ENCODE measurements at regions not wholly inside any gene's neighbourhood (a gene's known extent, or its start where the extent isn't known, plus 50 kb on each side); places are given as distances from the start of the nearest gene placed in this dataset.

DNA sequence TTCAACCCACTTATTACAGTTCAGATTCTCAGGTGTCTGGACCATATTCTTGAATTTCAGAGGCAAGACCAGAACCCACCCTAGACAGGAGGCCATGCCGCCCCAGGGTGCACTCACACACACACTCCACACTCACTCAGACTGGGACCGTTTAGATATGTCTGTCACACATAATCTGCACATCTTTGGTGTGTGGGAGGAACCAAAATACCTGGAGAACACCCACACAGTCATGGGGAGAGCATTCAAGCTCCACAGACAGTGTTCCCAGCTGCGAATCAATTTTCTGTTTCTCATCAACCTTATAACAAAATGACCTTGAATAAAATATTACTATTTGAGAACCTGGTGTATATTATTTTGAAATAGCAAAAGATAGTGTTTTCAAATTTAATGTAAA is 2353.0 kb downstream of the PCDH9 start:
- ChIA-PET CTCF (no interaction called here), POLR2A (no interaction called here)
- WGBS (ENCODE audit: insufficient coverage): 100% methylated on average over 1 of the region's 3 CpGs
- Histone ChIP-seq H3K9me3 (ENCODE audit: control extremely low read depth in 1 of 5, control insufficient read depth in 4 of 5, insufficient read depth in 2 of 5, low read depth in 1 of 5, low read length in 4 of 5) (peaks cover 0 to 3% (median 0%) of the 10 kb centered on the region in 5 experiments), H3K4me1 (ENCODE audit: control extremely low read depth in 1 of 4, control insufficient read depth in 4 of 4, insufficient read depth in 4 of 4, low read length in 3 of 4) (no peaks in the 10 kb centered on the region), H3K27me3 (replicated peaks in 2 of 5; ENCODE audit: control insufficient read depth in 4 of 5, insufficient read depth in 5 of 5, low read length in 4 of 5) (no peaks in the 10 kb centered on the region), H3K36me3 (ENCODE audit: control insufficient read depth in 4 of 4, insufficient read depth in 4 of 4, low read length in 3 of 4) (no peaks in the 10 kb centered on the region), H3K27ac (ENCODE audit: insufficient read depth in 1 of 2, low read depth in 1 of 2, low read length in 2 of 2, poor library complexity in 1 of 2, severe bottlenecking in 2 of 2) (no peak overlapping the region), H3K4me3 (ENCODE audit: control insufficient read depth in 1 of 7, extremely low read depth in 1 of 7, insufficient read depth in 4 of 7, low read depth in 2 of 7, low read length in 6 of 7) (no peak overlapping the region)
- DNase-seq: no peak

DNA sequence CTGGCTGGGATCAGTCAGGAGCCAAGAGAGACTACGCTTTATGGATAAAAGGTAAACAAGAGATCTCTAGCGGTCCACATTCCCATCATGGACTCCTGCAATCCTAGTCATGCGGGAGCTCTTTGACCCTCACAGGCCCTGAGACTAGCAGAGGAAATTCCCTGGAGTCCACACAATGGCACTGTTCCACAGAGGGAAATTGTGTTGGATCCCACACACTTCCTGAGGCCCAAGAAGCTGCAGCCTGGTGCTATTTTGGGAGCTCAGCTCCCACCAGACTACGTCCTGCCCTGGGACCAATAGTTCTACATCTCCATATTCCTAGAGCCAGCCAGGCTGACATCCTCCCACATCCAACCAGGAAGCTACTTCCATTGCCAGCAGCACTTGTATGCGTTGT is 2358.4 kb downstream of the PCDH9 start:
- ChIA-PET CTCF (no interaction called here), POLR2A (no interaction called here)
- no peak for DNase-seq
- Histone ChIP-seq H3K9me3 (ENCODE audit: control extremely low read depth in 1 of 5, control insufficient read depth in 4 of 5, insufficient read depth in 2 of 5, low read depth in 1 of 5, low read length in 4 of 5) (peaks cover 0 to 3% (median 0%) of the 10 kb centered on the region in 5 experiments), H3K27ac (ENCODE audit: insufficient read depth in 1 of 2, low read depth in 1 of 2, low read length in 2 of 2, poor library complexity in 1 of 2, severe bottlenecking in 2 of 2) (no peak overlapping the region), H3K4me3 (ENCODE audit: control insufficient read depth in 1 of 7, extremely low read depth in 1 of 7, insufficient read depth in 4 of 7, low read depth in 2 of 7, low read length in 6 of 7) (no peak overlapping the region), H3K36me3 (ENCODE audit: control insufficient read depth in 4 of 4, insufficient read depth in 4 of 4, low read length in 3 of 4) (no peaks in the 10 kb centered on the region), H3K4me1 (ENCODE audit: control extremely low read depth in 1 of 4, control insufficient read depth in 4 of 4, insufficient read depth in 4 of 4, low read length in 3 of 4) (no peaks in the 10 kb centered on the region), H3K27me3 (replicated peaks in 2 of 5; ENCODE audit: control insufficient read depth in 4 of 5, insufficient read depth in 5 of 5, low read length in 4 of 5) (no peaks in the 10 kb centered on the region)
- WGBS (ENCODE audit: insufficient coverage): 98% methylated on average over 4 of the region's 5 CpGs

DNA sequence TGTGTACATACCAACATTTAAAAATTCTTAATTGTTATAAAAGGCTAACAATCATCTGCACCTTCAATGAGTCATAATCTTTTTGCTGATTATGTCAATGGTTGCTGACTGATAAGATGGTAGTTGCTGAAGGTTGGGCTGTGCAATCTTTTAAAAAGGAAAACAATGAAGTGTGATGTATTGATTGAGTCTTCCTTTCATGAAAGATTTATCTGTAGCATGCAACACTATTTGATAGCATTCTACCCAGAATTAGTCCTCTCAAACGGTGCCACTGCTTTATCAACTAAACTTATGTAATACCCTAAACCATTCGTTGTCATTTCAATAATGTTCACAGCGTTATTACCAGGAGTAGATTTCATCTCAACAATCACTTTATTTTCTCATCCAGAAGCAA is 2360.6 kb downstream of the PCDH9 start:
- Histone ChIP-seq H3K4me3 (ENCODE audit: control insufficient read depth in 1 of 7, extremely low read depth in 1 of 7, insufficient read depth in 4 of 7, low read depth in 2 of 7, low read length in 6 of 7) (no peak overlapping the region), H3K27ac (ENCODE audit: insufficient read depth in 1 of 2, low read depth in 1 of 2, low read length in 2 of 2, poor library complexity in 1 of 2, severe bottlenecking in 2 of 2) (no peak overlapping the region), H3K4me1 (ENCODE audit: control extremely low read depth in 1 of 4, control insufficient read depth in 4 of 4, insufficient read depth in 4 of 4, low read length in 3 of 4) (no peaks in the 10 kb centered on the region), H3K36me3 (ENCODE audit: control insufficient read depth in 4 of 4, insufficient read depth in 4 of 4, low read length in 3 of 4) (no peaks in the 10 kb centered on the region), H3K27me3 (replicated peaks in 2 of 5; ENCODE audit: control insufficient read depth in 4 of 5, insufficient read depth in 5 of 5, low read length in 4 of 5) (no peaks in the 10 kb centered on the region), H3K9me3 (ENCODE audit: control extremely low read depth in 1 of 5, control insufficient read depth in 4 of 5, insufficient read depth in 2 of 5, low read depth in 1 of 5, low read length in 4 of 5) (peaks cover 0 to 3% (median 0%) of the 10 kb centered on the region in 5 experiments)
- DNase-seq: no peak
- 85% methylated on average over 3 of the region's 3 CpGs for WGBS (ENCODE audit: insufficient coverage)
- ChIA-PET CTCF (no interaction called here), POLR2A (no interaction called here)

DNA sequence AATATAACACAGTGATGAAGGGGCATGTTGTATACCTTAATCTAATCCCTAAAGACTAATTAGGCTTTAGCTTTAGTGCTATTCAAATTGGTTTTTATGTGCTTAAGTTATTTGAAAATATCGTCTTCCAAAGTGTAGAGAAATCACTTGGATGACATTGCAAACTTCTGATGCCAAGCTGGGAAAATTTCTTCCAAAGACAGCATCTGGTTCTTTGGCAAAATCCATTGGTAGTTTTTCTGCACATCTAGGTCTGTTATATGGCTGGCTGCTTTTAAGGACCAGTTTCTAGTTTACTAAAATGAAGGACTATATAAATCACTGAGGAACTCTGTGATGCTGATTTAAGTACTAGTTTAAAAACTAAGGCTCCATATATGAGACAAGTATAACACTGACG is 2362.3 kb downstream of the PCDH9 start:
- POLR2A ChIA-PET: no interaction called here
- no peaks in the 10 kb centered on the region for H3K27me3 ChIP-seq (replicated peaks in 2 of 5; ENCODE audit: control insufficient read depth in 4 of 5, insufficient read depth in 5 of 5, low read length in 4 of 5)
- CTCF ChIA-PET: no interaction called here
- no peak overlapping the region for H3K27ac ChIP-seq (ENCODE audit: insufficient read depth in 1 of 2, low read depth in 1 of 2, low read length in 2 of 2, poor library complexity in 1 of 2, severe bottlenecking in 2 of 2)
- H3K4me3 ChIP-seq (ENCODE audit: control insufficient read depth in 1 of 7, extremely low read depth in 1 of 7, insufficient read depth in 4 of 7, low read depth in 2 of 7, low read length in 6 of 7): no peak overlapping the region
- no peaks in the 10 kb centered on the region for H3K4me1 ChIP-seq (ENCODE audit: control extremely low read depth in 1 of 4, control insufficient read depth in 4 of 4, insufficient read depth in 4 of 4, low read length in 3 of 4)
- no peak for DNase-seq
- H3K9me3 ChIP-seq (ENCODE audit: control extremely low read depth in 1 of 5, control insufficient read depth in 4 of 5, insufficient read depth in 2 of 5, low read depth in 1 of 5, low read length in 4 of 5): peaks cover 0 to 3% (median 0%) of the 10 kb centered on the region in 5 experiments
- H3K36me3 ChIP-seq (ENCODE audit: control insufficient read depth in 4 of 4, insufficient read depth in 4 of 4, low read length in 3 of 4): no peaks in the 10 kb centered on the region
- WGBS (ENCODE audit: insufficient coverage): 100% methylated on average over 1 of the region's 2 CpGs

DNA sequence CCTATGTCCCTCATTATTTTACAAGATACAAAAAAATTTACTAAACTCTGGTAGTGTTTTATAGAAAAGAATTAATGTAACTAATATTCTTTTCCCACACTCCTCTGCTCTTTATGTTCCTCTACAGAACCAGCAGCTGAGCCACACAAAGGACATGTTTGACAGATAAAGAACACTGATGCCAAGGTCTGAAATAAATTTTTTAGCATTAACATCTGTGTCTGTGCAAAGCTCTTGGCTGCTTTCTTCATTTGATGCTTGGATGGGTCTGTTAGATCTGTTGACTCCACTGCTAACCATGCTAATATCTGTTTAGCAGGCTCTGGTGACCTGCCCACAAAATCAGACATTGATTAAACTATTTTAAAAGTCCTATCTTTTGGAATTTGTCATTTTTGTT is 2363.8 kb downstream of the PCDH9 start:
- DNase-seq: no peak
- POLR2A ChIA-PET: no interaction called here
- H3K27ac ChIP-seq (ENCODE audit: insufficient read depth in 1 of 2, low read depth in 1 of 2, low read length in 2 of 2, poor library complexity in 1 of 2, severe bottlenecking in 2 of 2): no peak overlapping the region
- no peaks in the 10 kb centered on the region for H3K4me1 ChIP-seq (ENCODE audit: control extremely low read depth in 1 of 4, control insufficient read depth in 4 of 4, insufficient read depth in 4 of 4, low read length in 3 of 4)
- no peak overlapping the region for H3K4me3 ChIP-seq (ENCODE audit: control insufficient read depth in 1 of 7, extremely low read depth in 1 of 7, insufficient read depth in 4 of 7, low read depth in 2 of 7, low read length in 6 of 7)
- CTCF ChIA-PET: no interaction called here
- no peaks in the 10 kb centered on the region for H3K27me3 ChIP-seq (replicated peaks in 2 of 5; ENCODE audit: control insufficient read depth in 4 of 5, insufficient read depth in 5 of 5, low read length in 4 of 5)
- H3K9me3 ChIP-seq (ENCODE audit: control extremely low read depth in 1 of 5, control insufficient read depth in 4 of 5, insufficient read depth in 2 of 5, low read depth in 1 of 5, low read length in 4 of 5): peaks cover 0 to 1% (median 0%) of the 10 kb centered on the region in 5 experiments
- H3K36me3 ChIP-seq (ENCODE audit: control insufficient read depth in 4 of 4, insufficient read depth in 4 of 4, low read length in 3 of 4): no peaks in the 10 kb centered on the region

DNA sequence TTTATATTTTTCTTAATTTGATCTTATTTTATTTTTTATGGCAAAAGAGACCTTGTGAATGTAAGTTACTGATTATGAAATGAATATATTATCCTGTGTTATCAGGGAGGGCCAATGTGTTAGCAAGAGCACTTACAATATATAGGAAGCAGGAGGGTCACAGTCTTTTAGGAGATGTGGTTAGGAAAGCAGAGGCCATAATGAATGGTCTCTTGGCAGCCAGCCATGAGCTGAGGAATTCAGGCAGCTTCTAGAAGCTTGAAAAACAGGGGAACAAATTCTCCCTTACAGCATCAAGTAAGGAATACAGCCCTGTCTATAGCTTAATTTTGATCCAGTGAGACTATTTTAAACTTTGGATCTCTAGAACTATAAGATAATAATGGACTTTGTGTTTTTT is 2374.6 kb downstream of the PCDH9 start:
- no peaks in the 10 kb centered on the region for H3K36me3 ChIP-seq (ENCODE audit: control insufficient read depth in 4 of 4, insufficient read depth in 4 of 4, low read length in 3 of 4)

DNA sequence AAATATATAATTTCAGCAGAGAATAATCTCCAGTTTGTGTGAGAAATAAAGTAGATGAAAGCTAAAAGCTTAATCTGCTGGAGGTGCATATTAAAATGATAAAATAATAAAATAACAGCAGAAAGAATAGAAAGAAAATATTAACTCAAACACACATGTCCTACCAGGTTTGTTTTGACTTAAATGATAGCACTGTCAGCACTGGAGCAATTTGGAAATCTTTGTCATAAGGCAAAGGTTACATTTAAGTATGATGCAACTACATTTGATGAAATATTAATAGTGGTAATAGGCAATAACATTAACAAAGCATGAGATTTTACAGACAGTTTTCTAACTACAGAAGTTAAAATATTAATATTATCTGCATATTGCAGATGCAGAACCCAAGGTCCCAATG is 2380.1 kb downstream of the PCDH9 start:
- Histone ChIP-seq H3K9me3 (ENCODE audit: control extremely low read depth in 1 of 5, control insufficient read depth in 4 of 5, insufficient read depth in 2 of 5, low read depth in 1 of 5, low read length in 4 of 5) (no peaks in the 10 kb centered on the region), H3K4me3 (ENCODE audit: control insufficient read depth in 1 of 7, extremely low read depth in 1 of 7, insufficient read depth in 4 of 7, low read depth in 2 of 7, low read length in 6 of 7) (no peak overlapping the region), H3K27me3 (replicated peaks in 2 of 5; ENCODE audit: control insufficient read depth in 4 of 5, insufficient read depth in 5 of 5, low read length in 4 of 5) (no peaks in the 10 kb centered on the region), H3K36me3 (ENCODE audit: control insufficient read depth in 4 of 4, insufficient read depth in 4 of 4, low read length in 3 of 4) (no peaks in the 10 kb centered on the region), H3K27ac (ENCODE audit: insufficient read depth in 1 of 2, low read depth in 1 of 2, low read length in 2 of 2, poor library complexity in 1 of 2, severe bottlenecking in 2 of 2) (no peak overlapping the region), H3K4me1 (ENCODE audit: control extremely low read depth in 1 of 4, control insufficient read depth in 4 of 4, insufficient read depth in 4 of 4, low read length in 3 of 4) (peaks cover 0 to 2% (median 0%) of the 10 kb centered on the region in 4 experiments)
- ChIA-PET POLR2A (no interaction called here), CTCF (no interaction called here)
- DNase-seq: no peak

More for the DNA sequence above, 2374.6 kb downstream of the PCDH9 start:
- Histone ChIP-seq H3K9me3 (ENCODE audit: control extremely low read depth in 1 of 5, control insufficient read depth in 4 of 5, insufficient read depth in 2 of 5, low read depth in 1 of 5, low read length in 4 of 5) (no peaks in the 10 kb centered on the region), H3K27ac (ENCODE audit: insufficient read depth in 1 of 2, low read depth in 1 of 2, low read length in 2 of 2, poor library complexity in 1 of 2, severe bottlenecking in 2 of 2) (no peak overlapping the region), H3K4me3 (ENCODE audit: control insufficient read depth in 1 of 7, extremely low read depth in 1 of 7, insufficient read depth in 4 of 7, low read depth in 2 of 7, low read length in 6 of 7) (no peak overlapping the region), H3K27me3 (replicated peaks in 2 of 5; ENCODE audit: control insufficient read depth in 4 of 5, insufficient read depth in 5 of 5, low read length in 4 of 5) (no peaks in the 10 kb centered on the region), H3K4me1 (ENCODE audit: control extremely low read depth in 1 of 4, control insufficient read depth in 4 of 4, insufficient read depth in 4 of 4, low read length in 3 of 4) (peaks cover 0 to 2% (median 0%) of the 10 kb centered on the region in 4 experiments)
- ChIA-PET CTCF (no interaction called here), POLR2A (no interaction called here)
- DNase-seq: peak; percentile 5 to 67 (median 49)

DNA sequence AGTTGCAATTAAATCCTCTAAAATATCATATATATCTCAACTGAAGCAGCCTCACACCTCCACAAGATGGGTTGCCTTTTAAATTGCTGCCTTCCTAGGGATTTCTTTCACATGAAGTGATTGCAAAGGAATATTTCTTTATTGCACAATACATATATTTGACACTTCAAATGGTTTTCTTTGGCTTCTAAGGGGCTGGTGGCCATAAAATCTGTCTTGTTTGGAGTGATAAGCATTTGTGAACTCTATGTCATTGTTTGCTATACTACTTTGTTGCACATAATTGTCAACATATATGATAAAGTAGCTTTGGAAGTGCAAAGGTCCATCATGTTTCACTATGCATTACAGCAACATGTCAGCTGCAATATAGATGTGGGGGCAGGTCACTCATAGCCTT is 2380.9 kb downstream of the PCDH9 start:
- no peak for DNase-seq
- Histone ChIP-seq H3K27ac (ENCODE audit: insufficient read depth in 1 of 2, low read depth in 1 of 2, low read length in 2 of 2, poor library complexity in 1 of 2, severe bottlenecking in 2 of 2) (no peak overlapping the region), H3K27me3 (replicated peaks in 2 of 5; ENCODE audit: control insufficient read depth in 4 of 5, insufficient read depth in 5 of 5, low read length in 4 of 5) (no peaks in the 10 kb centered on the region), H3K9me3 (ENCODE audit: control extremely low read depth in 1 of 5, control insufficient read depth in 4 of 5, insufficient read depth in 2 of 5, low read depth in 1 of 5, low read length in 4 of 5) (no peaks in the 10 kb centered on the region), H3K4me3 (ENCODE audit: control insufficient read depth in 1 of 7, extremely low read depth in 1 of 7, insufficient read depth in 4 of 7, low read depth in 2 of 7, low read length in 6 of 7) (no peak overlapping the region), H3K4me1 (ENCODE audit: control extremely low read depth in 1 of 4, control insufficient read depth in 4 of 4, insufficient read depth in 4 of 4, low read length in 3 of 4) (peaks cover 0 to 2% (median 0%) of the 10 kb centered on the region in 4 experiments), H3K36me3 (ENCODE audit: control insufficient read depth in 4 of 4, insufficient read depth in 4 of 4, low read length in 3 of 4) (no peaks in the 10 kb centered on the region)
- POLR2A ChIA-PET: no interaction called here
- CTCF ChIA-PET: no interaction called here
